Mesodermal cell (in vitro differentiated cells): ENCODE measurements at regions not wholly inside any gene's neighbourhood (a gene's known extent, or its start where the extent isn't known, plus 50 kb on each side); places are given as distances from the start of the nearest gene placed in this dataset.

Experiments used
- H3K27ac ChIP-seq: 2 replicates; pipeline ENCODE4 v1.7.0; 2013; ENCODE audit warnings: mild to moderate bottlenecking, low read depth, low read length, moderate library complexity; ENCODE audit not compliant: severe bottlenecking
- H3K36me3 ChIP-seq: 2 replicates; pipeline ENCODE4 v1.7.1; 2013; ENCODE audit warnings: mild to moderate bottlenecking, low read length, moderate library complexity; ENCODE audit not compliant: control insufficient read depth, insufficient read depth
- H3K4me1 ChIP-seq: one replicate; pipeline ENCODE4 v1.7.1; 2013; ENCODE audit warnings: mild to moderate bottlenecking, low read length; ENCODE audit not compliant: insufficient read depth, control insufficient read depth, poor library complexity, severe bottlenecking
- H3K4me3 ChIP-seq: 2 replicates; pipeline ENCODE4 v1.7.0; 2013; ENCODE audit warnings: low read length, control low read depth, mild to moderate bottlenecking; ENCODE audit not compliant: insufficient read depth, poor library complexity, severe bottlenecking; ENCODE audit errors: extremely low read depth
- H3K9me3 ChIP-seq: 2 replicates; pipeline ENCODE4 v1.7.1; 2013; ENCODE audit warnings: mild to moderate bottlenecking, low read length, moderate library complexity; ENCODE audit not compliant: control insufficient read depth
- WGBS, 2 experiments: methylation state at CpG; one replicate each; pipeline ENCODE4 v1.1.5; 2013; ENCODE audit warnings: missing lambda C conversion rate in 2 of 2; ENCODE audit not compliant: insufficient coverage in 2 of 2; 5-methylcytosine and 5-hydroxymethylcytosine counted together

DNA sequence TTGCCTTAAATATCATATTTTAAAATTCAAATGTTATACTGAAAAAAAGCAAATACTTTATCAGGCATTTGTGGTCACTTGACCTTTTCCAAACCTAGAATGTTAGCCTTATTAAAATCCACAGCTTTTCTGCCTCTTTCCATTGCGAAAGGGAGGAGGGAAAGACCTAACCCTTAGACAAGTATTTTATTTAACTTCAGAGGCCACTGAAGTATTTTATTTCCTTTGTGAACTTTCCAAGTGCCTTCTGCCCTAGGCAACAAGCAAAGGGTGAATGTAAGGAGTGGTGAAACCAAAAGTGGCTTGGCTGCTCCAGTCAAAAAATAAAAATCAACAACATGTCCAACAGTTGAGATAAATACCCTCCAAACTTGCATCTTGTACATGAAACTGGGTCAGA lies 376.1 kb downstream of the EFNA5 start:
- Histone ChIP-seq H3K9me3 (no peaks in the 10 kb centered on the region), H3K36me3 (no peaks in the 10 kb centered on the region), H3K4me3 (no peak overlapping the region), H3K4me1 (no peaks in the 10 kb centered on the region), H3K27ac (no peak overlapping the region)
- no CpG with 5 or more reads among the region's 1 CpG for WGBS, 2 experiments

DNA sequence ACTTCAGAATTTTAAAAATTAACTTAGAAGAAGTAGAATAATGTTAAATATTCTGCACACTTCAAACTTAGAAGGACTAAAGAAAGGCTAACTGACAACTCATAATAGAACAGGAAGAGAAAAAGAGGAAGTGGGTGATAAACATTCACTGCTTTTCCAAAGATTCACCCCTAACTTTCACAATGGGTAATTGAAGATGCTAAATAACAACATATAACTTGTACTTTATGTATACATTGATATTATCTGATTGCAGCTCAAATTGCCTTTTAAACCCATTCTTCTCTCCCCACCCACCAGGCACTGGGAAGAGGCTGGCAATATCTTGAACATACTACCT lies 376.6 kb downstream of the EFNA5 start:
- Histone ChIP-seq H3K9me3 (no peaks in the 10 kb centered on the region), H3K27ac (no peak overlapping the region), H3K4me1 (no peaks in the 10 kb centered on the region), H3K4me3 (no peak overlapping the region), H3K36me3 (no peaks in the 10 kb centered on the region)

DNA sequence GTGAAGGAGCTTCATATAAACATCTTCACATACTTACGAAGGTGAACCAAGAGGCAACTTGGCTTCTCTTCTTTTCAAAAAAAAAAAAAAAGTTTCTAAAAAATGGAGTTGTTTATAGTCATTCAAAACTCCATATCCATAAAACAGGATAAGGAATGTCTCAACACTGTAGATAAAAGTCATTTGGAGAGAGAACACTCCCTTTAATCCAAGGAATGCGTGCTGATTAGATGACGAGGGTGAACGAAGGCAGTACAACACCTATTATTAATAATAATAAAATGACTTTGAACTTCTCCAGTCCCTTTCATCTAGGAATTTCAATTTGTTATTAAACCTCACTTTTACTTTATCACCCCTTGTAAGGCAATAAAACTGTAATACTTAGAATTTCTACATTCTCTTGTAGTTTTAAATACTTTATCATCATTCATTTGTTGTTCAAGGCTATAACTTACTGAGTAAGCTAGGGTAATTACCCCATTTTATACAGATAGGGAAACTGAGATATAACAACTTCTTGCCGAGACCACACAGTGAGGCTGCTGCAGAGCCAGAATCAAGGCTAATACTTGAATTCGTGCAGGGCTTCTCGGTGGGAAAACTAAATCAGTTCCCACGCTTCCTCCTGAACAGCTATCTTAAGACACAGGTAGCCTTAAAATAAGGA lies 377.1 kb downstream of the EFNA5 start:
- H3K27ac ChIP-seq: no peak overlapping the region
- no peaks in the 10 kb centered on the region for H3K9me3 ChIP-seq
- WGBS, 2 experiments: 60% methylated on average over 1 of the region's 8 CpGs; no CpG with 5 or more reads in 1 of the 2 experiments
- no peaks in the 10 kb centered on the region for H3K36me3 ChIP-seq
- H3K4me1 ChIP-seq: no peaks in the 10 kb centered on the region
- H3K4me3 ChIP-seq: no peak overlapping the region

DNA sequence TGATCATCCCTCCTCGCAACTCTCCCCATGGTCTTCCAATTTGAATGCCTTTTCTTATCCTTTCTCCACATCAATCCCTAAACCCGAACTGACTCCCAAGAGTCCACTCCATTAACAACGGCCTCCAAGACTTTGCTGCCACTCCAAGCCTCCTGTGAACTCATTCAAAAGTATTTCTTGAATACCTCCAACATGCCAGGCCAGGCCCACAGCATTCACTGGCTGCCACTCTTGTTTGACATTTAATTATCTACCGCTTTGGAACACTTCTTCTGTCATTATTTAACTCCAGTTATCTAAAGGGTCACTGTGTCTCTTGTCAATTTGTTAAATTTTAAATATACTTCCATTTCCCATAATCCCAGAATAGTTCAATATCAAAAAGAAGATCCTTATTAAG lies 378.9 kb downstream of the EFNA5 start:
- no peaks in the 10 kb centered on the region for H3K36me3 ChIP-seq
- no peaks in the 10 kb centered on the region for H3K4me1 ChIP-seq
- no peak overlapping the region for H3K27ac ChIP-seq
- 87 to 94% methylated on average over 3 to 4 of the region's 4 CpGs for WGBS, 2 experiments
- H3K4me3 ChIP-seq: no peak overlapping the region
- no peaks in the 10 kb centered on the region for H3K9me3 ChIP-seq

DNA sequence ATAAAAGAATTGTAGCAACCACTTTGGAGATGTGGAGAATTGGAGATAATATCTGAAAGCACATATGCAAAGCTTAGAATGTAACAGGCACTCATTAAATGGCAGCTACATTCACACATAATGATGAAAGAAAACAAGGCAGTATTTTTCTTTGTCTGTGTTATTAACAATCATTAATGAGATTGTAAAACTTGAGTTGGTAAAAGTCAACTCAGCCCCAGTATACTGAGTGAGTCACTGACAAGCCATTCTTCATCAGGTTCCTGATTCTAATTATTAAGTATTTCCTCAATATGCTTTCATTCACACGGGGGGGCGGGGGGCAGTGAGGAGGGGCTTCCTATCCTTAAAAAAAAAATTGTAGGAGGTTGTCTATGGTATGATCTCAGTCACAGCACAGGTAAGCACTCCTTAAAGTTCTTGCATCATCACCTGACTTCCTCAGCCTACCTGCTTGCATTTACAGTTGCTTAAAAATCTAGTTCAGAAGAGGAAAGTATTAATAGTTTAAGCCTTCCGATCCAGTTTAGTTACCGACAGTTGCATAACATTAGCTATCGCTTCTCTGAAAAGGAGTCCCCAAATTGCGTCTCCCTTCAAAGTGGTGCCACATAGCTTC lies 379.8 kb downstream of the EFNA5 start:
- Histone ChIP-seq H3K27ac (no peak overlapping the region), H3K9me3 (no peaks in the 10 kb centered on the region), H3K4me3 (no peak overlapping the region), H3K36me3 (no peaks in the 10 kb centered on the region), H3K4me1 (no peaks in the 10 kb centered on the region)
- WGBS, 2 experiments: 97 to 100% methylated on average over 3 to 4 of the region's 6 CpGs

DNA sequence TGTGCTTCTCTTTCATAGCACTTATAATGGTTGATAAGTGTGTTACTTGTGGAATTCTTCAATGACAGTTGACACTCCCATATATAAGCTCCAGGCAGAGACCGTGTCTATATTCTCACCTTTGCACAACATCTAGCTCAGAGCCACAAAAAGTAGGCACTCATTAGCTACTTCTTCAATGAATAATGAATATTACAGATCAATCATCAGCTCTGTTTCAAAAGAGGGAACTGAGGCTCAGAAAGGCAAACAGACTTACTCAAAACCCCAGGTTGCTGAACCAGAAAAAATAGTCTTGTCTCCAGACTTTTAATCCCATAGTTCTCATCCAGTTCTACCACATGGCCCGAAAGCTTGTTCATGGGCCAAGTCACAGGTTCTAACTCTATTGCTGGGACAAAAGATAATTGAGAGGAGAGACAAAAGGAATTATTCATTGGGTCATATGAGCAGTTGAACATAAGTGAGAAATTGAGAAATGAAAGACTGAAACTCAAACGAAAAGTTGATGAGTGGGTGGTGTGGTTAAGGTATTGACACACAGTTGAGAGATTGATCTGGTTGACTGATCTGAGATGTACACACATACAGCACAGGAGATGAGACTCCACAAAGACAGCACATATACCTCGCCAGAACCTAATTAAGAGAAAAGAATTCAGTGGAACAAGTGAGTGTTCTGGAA lies 381.6 kb downstream of the EFNA5 start:
- WGBS, 2 experiments: 85 to 100% methylated on average over 1 to 2 of the region's 4 CpGs
- no peaks in the 10 kb centered on the region for H3K9me3 ChIP-seq
- no peaks in the 10 kb centered on the region for H3K4me1 ChIP-seq
- H3K36me3 ChIP-seq: no peaks in the 10 kb centered on the region
- H3K4me3 ChIP-seq: no peak overlapping the region
- H3K27ac ChIP-seq: no peak overlapping the region

DNA sequence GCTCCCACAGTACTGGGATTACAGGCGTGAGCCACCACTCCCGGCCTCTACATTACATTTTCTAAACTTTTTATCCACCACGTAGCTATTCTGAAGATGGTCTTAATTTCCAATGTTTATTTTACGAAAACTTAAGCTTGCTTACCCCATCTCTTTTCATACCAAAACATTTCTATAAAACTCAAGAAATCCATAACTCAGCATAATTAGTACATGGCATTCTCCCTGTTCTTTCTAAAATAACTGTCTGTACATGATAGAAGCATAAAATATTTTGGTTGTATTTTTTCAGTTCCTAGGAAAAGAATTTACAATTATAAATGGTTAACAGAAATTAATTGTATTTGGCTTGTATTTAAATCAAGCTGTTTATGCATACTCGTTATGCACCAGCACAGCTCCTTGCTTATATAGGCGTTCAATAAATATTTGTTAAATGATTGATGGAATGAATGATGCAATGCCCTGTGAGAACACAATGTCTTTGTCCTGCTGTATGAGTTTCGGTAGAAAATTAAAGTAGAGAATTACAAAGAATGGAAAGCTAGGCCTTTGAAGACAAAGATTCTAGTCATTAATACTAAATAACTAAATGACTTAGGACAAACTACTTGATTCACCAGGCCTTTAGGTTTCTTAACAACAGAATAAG lies 384.2 kb downstream of the EFNA5 start:
- 89 to 92% methylated on average over 4 to 6 of the region's 7 CpGs for WGBS, 2 experiments
- no peaks in the 10 kb centered on the region for H3K4me1 ChIP-seq
- H3K4me3 ChIP-seq: no peak overlapping the region
- H3K9me3 ChIP-seq: no peaks in the 10 kb centered on the region
- no peaks in the 10 kb centered on the region for H3K36me3 ChIP-seq
- H3K27ac ChIP-seq: no peak overlapping the region

DNA sequence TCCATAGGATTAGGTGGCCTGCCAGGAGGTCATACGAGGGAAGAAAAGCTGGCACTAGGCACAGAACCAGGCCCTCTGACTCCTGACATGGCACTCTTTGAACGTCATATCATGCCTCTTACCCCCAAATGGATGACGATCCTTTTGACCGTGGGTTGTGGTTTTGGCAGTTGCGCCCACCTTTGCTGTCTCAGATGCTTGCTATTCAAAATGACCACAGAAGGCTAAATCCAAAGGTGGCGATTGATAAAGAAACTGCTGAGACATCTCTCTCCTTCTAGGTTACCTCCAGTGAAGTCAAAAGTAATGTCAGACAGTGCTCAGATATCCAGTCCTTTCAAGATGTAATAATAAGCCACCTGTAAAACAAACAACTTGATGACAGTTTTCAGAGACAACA lies 385.0 kb downstream of the EFNA5 start:
- Histone ChIP-seq H3K4me1 (no peaks in the 10 kb centered on the region), H3K4me3 (no peak overlapping the region), H3K27ac (no peak overlapping the region), H3K9me3 (no peaks in the 10 kb centered on the region), H3K36me3 (no peaks in the 10 kb centered on the region)
- 80 to 91% methylated on average over 5 to 6 of the region's 6 CpGs for WGBS, 2 experiments

DNA sequence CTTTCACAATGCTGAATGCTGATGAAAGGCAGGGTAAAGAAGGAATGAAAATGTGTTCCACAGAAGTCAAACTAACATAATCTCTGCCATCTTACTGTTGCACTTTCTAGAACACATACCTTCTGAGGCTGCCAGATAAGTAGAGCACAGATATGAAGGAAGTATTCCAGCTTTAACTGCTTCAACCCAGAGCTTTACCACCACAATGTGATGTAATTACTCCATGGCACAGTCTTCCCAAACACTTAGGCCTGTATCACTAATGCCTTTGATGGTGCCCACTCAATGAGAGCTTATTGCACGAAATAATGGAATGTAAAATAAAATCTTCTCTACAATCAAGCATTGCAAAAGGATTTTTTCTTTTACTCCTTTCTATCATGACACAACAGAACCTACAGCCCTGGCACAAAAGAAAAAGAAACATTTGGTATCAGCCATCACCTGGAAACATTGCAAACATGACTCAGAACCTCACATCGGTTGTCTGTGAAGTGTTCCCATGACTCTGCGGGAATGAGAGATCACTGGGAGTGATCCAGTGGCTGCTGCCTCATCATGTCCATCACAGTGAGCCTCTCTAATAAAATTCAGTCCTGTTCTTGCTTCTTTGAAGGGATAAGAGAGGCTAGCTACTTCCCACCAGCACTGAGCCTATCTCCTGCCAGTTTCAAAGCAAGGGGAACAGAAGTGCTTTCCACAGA lies 385.8 kb downstream of the EFNA5 start:
- Histone ChIP-seq H3K9me3 (no peaks in the 10 kb centered on the region), H3K4me1 (no peaks in the 10 kb centered on the region), H3K27ac (no peak overlapping the region), H3K4me3 (no peak overlapping the region), H3K36me3 (no peaks in the 10 kb centered on the region)
- 92% methylated on average over 3 of the region's 3 CpGs; no CpG with 5 or more reads in 1 of the 2 experiments for WGBS, 2 experiments

DNA sequence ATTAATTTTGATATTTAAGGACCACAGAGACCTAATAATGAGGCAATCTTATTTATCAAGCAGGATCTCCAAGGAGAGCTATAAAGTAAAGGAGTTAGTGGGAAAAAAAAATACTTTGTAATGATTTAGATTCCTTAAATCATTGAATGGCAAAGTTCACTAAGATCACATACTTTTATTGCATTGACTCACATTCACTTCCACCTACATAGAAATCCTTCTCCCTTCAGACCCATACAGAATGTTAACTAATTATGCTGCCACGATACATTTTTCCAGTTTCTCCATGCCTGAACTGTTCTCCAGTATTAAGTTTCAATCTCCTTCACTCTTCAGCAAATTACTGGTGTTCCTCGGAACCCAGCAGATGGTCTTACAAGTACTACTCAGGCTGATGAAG lies 388.7 kb downstream of the EFNA5 start:
- Histone ChIP-seq H3K9me3 (no peaks in the 10 kb centered on the region), H3K4me3 (no peak overlapping the region)

More for the DNA sequence above, 388.7 kb downstream of the EFNA5 start:
- Histone ChIP-seq H3K4me1 (no peaks in the 10 kb centered on the region), H3K27ac (no peak overlapping the region), H3K36me3 (no peaks in the 10 kb centered on the region)
- 83 to 100% methylated on average over 1 of the region's 2 CpGs for WGBS, 2 experiments
